ENCODE measurements at regions not wholly inside any gene's neighbourhood (a gene's known extent, or its start where the extent isn't known, plus 50 kb on each side); places are given as distances from the start of the nearest gene placed in this dataset.
A peak's percentile ranks its signal among the peaks of the same experiment; 100 is the strongest.

- no peak for DNase-seq (ENCODE audit: low read depth in 1 of 2, low spot score in 1 of 2)
- peaks cover 3% of the 10 kb centered on the region for H3K27me3 ChIP-seq (ENCODE audit: insufficient read depth, poor library complexity, severe bottlenecking)
Measured at GRCh38 chr19:29454109-29454508, 71.7 kb upstream of the VSTM2B start.

GRCh38 chr19:29457413-29457812 is 68.4 kb upstream of the VSTM2B start:
- DNase-seq (ENCODE audit: low read depth in 1 of 2, low spot score in 1 of 2) = no peak
- no peak overlapping the region for H3K4me3 ChIP-seq (replicated peaks; ENCODE audit: insufficient read depth, low read length)
- no peaks in the 10 kb centered on the region for H3K27me3 ChIP-seq (ENCODE audit: insufficient read depth, poor library complexity, severe bottlenecking)
- H3K27ac ChIP-seq (replicated peaks) = no peak overlapping the region
- TF ChIP-seq POLR2AphosphoS5 (IDR thresholded peaks at IDR 0.05; ENCODE audit: low read depth) (no peak), CTCF (IDR thresholded peaks at IDR 0.05; ENCODE audit: insufficient read depth, low read length) (no peak), REST (IDR thresholded peaks at IDR 0.05; ENCODE audit: insufficient replicate concordance, low read depth) (no peak), GABPA (IDR thresholded peaks at IDR 0.05; ENCODE audit: low read depth) (no peak), SPI1 (IDR thresholded peaks at IDR 0.05; ENCODE audit: borderline replicate concordance, low read depth) (no peak)

More at GRCh38 chr19:29454109-29454508, 71.7 kb upstream of the VSTM2B start:
- Histone ChIP-seq H3K4me3 (replicated peaks; ENCODE audit: insufficient read depth, low read length) (no peak overlapping the region), H3K27ac (replicated peaks) (no peak overlapping the region)
- TF ChIP-seq REST (IDR thresholded peaks at IDR 0.05; ENCODE audit: insufficient replicate concordance, low read depth) (no peak), SPI1 (IDR thresholded peaks at IDR 0.05; ENCODE audit: borderline replicate concordance, low read depth) (no peak), GABPA (IDR thresholded peaks at IDR 0.05; ENCODE audit: low read depth) (no peak), CTCF (IDR thresholded peaks at IDR 0.05; ENCODE audit: insufficient read depth, low read length) (no peak), POLR2AphosphoS5 (IDR thresholded peaks at IDR 0.05; ENCODE audit: low read depth) (no peak)

GRCh38 chr19:29467824-29468401 is 57.9 kb upstream of the VSTM2B start:
- peak in 1 of 2 experiments; percentile 21 for DNase-seq (ENCODE audit: low read depth in 1 of 2, low spot score in 1 of 2)
- H3K27ac ChIP-seq (replicated peaks) = no peak overlapping the region
- no peak overlapping the region for H3K4me3 ChIP-seq (replicated peaks; ENCODE audit: insufficient read depth, low read length)
- peaks cover 5% of the 10 kb centered on the region for H3K27me3 ChIP-seq (ENCODE audit: insufficient read depth, poor library complexity, severe bottlenecking)
- TF ChIP-seq CTCF (IDR thresholded peaks at IDR 0.05; ENCODE audit: insufficient read depth, low read length) (peak; percentile 24), POLR2AphosphoS5 (IDR thresholded peaks at IDR 0.05; ENCODE audit: low read depth) (no peak)

- TF ChIP-seq REST (IDR thresholded peaks at IDR 0.05; ENCODE audit: insufficient replicate concordance, low read depth) = no peak
- TF ChIP-seq GABPA (IDR thresholded peaks at IDR 0.05; ENCODE audit: low read depth) = no peak
- TF ChIP-seq CTCF (IDR thresholded peaks at IDR 0.05; ENCODE audit: insufficient read depth, low read length) = no peak
- no peak for TF ChIP-seq SPI1 (IDR thresholded peaks at IDR 0.05; ENCODE audit: borderline replicate concordance, low read depth)
- H3K4me3 ChIP-seq (replicated peaks; ENCODE audit: insufficient read depth, low read length) = no peak overlapping the region
Measured at GRCh38 chr19:29475469-29475868, 50.3 kb upstream of the VSTM2B start.

More at GRCh38 chr19:29475469-29475868, 50.3 kb upstream of the VSTM2B start:
- Histone ChIP-seq H3K27me3 (ENCODE audit: insufficient read depth, poor library complexity, severe bottlenecking) (peaks cover 3% of the 10 kb centered on the region), H3K27ac (replicated peaks) (no peak overlapping the region)
- DNase-seq (ENCODE audit: low read depth in 1 of 2, low spot score in 1 of 2) = no peak

Data from HL-60 (cell line).